WTC11 (cell line): ENCODE measurements at regions not wholly inside any gene's neighbourhood (a gene's known extent, or its start where the extent isn't known, plus 50 kb on each side); places are given as distances from the start of the nearest gene placed in this dataset.

ENCODE experiments used
- ATAC-seq: fragments of 200-7000 bp; cut with Tn5 transposase; 2 replicates; pipeline ENCODE4 v1.10.0; 2021; ENCODE audit warnings: mild to moderate bottlenecking, moderate library complexity
- CTCF ChIA-PET: fragments of 300-600 bp; sonication (Branson Sonifier 250); formaldehyde crosslinking; loops from one replicate; lab custom pipeline; 2021; ENCODE audit warnings: antibody characterized with exemption; lab: Charles Lee
- POLR2A ChIA-PET: fragments of 350-600 bp; sonication (Branson Sonifier 250); formaldehyde crosslinking; loops from one replicate; lab custom pipeline; 2021; ENCODE audit warnings: antibody characterized with exemption; lab: Charles Lee
- DNase-seq: peaks from one replicate; pipeline ENCODE4 v3.0.0; 2021; ENCODE audit warnings: low spot score
- H3K27ac Mint-ChIP-seq: 2 replicates; pipeline ENCODE4 v1.8.0; 2021; ENCODE audit warnings: mixed read lengths
- H3K27me3 Mint-ChIP-seq: 2 replicates; pipeline ENCODE4 v1.8.0; 2021; ENCODE audit warnings: low read depth, mild to moderate bottlenecking, moderate library complexity, mixed read lengths
- H3K36me3 Mint-ChIP-seq: 2 replicates; pipeline ENCODE4 v1.8.0; 2021; ENCODE audit warnings: mixed read lengths
- H3K4me1 Mint-ChIP-seq: 2 replicates; pipeline ENCODE4 v1.8.0; 2022; ENCODE audit warnings: mixed read lengths
- H3K4me3 Mint-ChIP-seq: 2 replicates; pipeline ENCODE4 v1.8.0; 2021; ENCODE audit warnings: mild to moderate bottlenecking, moderate library complexity, mixed read lengths
- H3K9me3 Mint-ChIP-seq: 2 replicates; pipeline ENCODE4 v1.8.0; 2021; ENCODE audit warnings: mixed read lengths
- AR ChIP-seq: fragments of 250-450 bp; sonication (Bioruptor Pico); IDR thresholded peaks from 2 replicates; pipeline ENCODE4 v1.9.0; 2021; ENCODE audit warnings: mild to moderate bottlenecking
- CREM ChIP-seq: sonication (generic); formaldehyde crosslinking; IDR thresholded peaks from 2 replicates; pipeline ENCODE4 v1.8.1; 2022; ENCODE audit warnings: mild to moderate bottlenecking, missing genetic modification reagents, moderate library complexity
- E2F1 ChIP-seq: sonication (generic); formaldehyde crosslinking; IDR thresholded peaks from 2 replicates; pipeline ENCODE4 v1.8.0; 2022; ENCODE audit warnings: mild to moderate bottlenecking, missing genetic modification reagents
- E2F4 ChIP-seq: sonication (generic); formaldehyde crosslinking; IDR thresholded peaks from 2 replicates; pipeline ENCODE4 v1.8.1; 2022; ENCODE audit warnings: low read depth, mild to moderate bottlenecking, moderate library complexity, missing genetic modification reagents, borderline replicate concordance
- EMX1 ChIP-seq: fragments of 250-450 bp; sonication (Bioruptor Pico); IDR thresholded peaks from 2 replicates; pipeline ENCODE4 v1.8.0; 2021; ENCODE audit warnings: mild to moderate bottlenecking
- FOXJ3 ChIP-seq: sonication (generic); formaldehyde crosslinking; IDR thresholded peaks from 2 replicates; pipeline ENCODE4 v1.9.0; 2021; ENCODE audit warnings: missing genetic modification reagents, mild to moderate bottlenecking, borderline replicate concordance
- FOXP1 ChIP-seq: sonication (generic); formaldehyde crosslinking; IDR thresholded peaks from 2 replicates; pipeline ENCODE4 v1.8.0; 2022; ENCODE audit warnings: missing genetic modification reagents, mild to moderate bottlenecking, moderate library complexity, borderline replicate concordance
- GRHL2 ChIP-seq: fragments of 250-450 bp; sonication (Bioruptor Pico); IDR thresholded peaks from 2 replicates; pipeline ENCODE4 v1.8.0; 2022; ENCODE audit warnings: mild to moderate bottlenecking, moderate library complexity; ENCODE audit not compliant: insufficient replicate concordance, severe bottlenecking
- HMGA2 ChIP-seq: fragments of 250-450 bp; sonication (Bioruptor Pico); IDR thresholded peaks from 2 replicates; pipeline ENCODE4 v1.4.0; 2021; ENCODE audit warnings: mild to moderate bottlenecking, moderate library complexity
- IRF2 ChIP-seq: sonication (generic); formaldehyde crosslinking; IDR thresholded peaks from 2 replicates; pipeline ENCODE4 v1.8.0; 2022; ENCODE audit warnings: low read depth, missing genetic modification reagents, borderline replicate concordance
- MAX ChIP-seq: sonication (generic); formaldehyde crosslinking; IDR thresholded peaks from 2 replicates; pipeline ENCODE4 v1.8.0; 2022; ENCODE audit warnings: mild to moderate bottlenecking, missing genetic modification reagents
- MXD4 ChIP-seq: fragments of 250-450 bp; sonication (Bioruptor Pico); IDR thresholded peaks from 2 replicates; pipeline ENCODE4 v1.8.0; 2021; ENCODE audit warnings: mild to moderate bottlenecking, moderate library complexity, borderline replicate concordance
- NFATC4 ChIP-seq: fragments of 250-450 bp; sonication (Bioruptor Pico); IDR thresholded peaks from 2 replicates; pipeline ENCODE4 v1.9.0; 2021; ENCODE audit warnings: mild to moderate bottlenecking
- PRRX2 ChIP-seq: fragments of 250-450 bp; sonication (Bioruptor Pico); IDR thresholded peaks from 2 replicates; pipeline ENCODE4 v1.8.0; 2021; ENCODE audit warnings: mild to moderate bottlenecking
- RELA ChIP-seq: sonication (generic); formaldehyde crosslinking; IDR thresholded peaks from 2 replicates; pipeline ENCODE4 v1.8.1; 2022; ENCODE audit warnings: missing genetic modification reagents, mild to moderate bottlenecking, borderline replicate concordance
- SOX15 ChIP-seq: fragments of 250-450 bp; sonication (Bioruptor Pico); IDR thresholded peaks from 2 replicates; pipeline ENCODE4 v1.9.0; 2021; ENCODE audit warnings: mild to moderate bottlenecking
- SP1 ChIP-seq: sonication (generic); formaldehyde crosslinking; conservative IDR thresholded peaks from 2 replicates; pipeline ENCODE4 v1.8.1; 2022; ENCODE audit warnings: missing genetic modification reagents
- TEAD1 ChIP-seq: sonication (generic); formaldehyde crosslinking; IDR thresholded peaks from 2 replicates; pipeline ENCODE4 v1.8.0; 2022; ENCODE audit warnings: mild to moderate bottlenecking, missing genetic modification reagents
- USF1 ChIP-seq: sonication (generic); formaldehyde crosslinking; IDR thresholded peaks from 2 replicates; pipeline ENCODE4 v1.8.0; 2022; ENCODE audit warnings: mild to moderate bottlenecking, missing genetic modification reagents
- ZNF263 ChIP-seq: sonication (generic); formaldehyde crosslinking; IDR thresholded peaks from 2 replicates; pipeline ENCODE4 v1.8.1; 2022; ENCODE audit warnings: low read depth, mild to moderate bottlenecking, moderate library complexity, missing genetic modification reagents
- ZNF317 ChIP-seq: sonication (generic); formaldehyde crosslinking; IDR thresholded peaks from 2 replicates; pipeline ENCODE4 v1.8.1; 2023; ENCODE audit warnings: low read depth, mild to moderate bottlenecking, moderate library complexity, missing genetic modification reagents, borderline replicate concordance
- ZNF423 ChIP-seq: fragments of 250-450 bp; sonication (Bioruptor Pico); IDR thresholded peaks from 2 replicates; pipeline ENCODE4 v2.1.2; 2022; ENCODE audit warnings: mild to moderate bottlenecking, moderate library complexity
- ZNF671 ChIP-seq: fragments of 250-450 bp; sonication (Bioruptor Pico); IDR thresholded peaks from 2 replicates; pipeline ENCODE4 v1.8.0; 2021; ENCODE audit warnings: mild to moderate bottlenecking
- TF ChIP-seq, protein P1 (sequence below): sonication (generic); formaldehyde crosslinking; IDR thresholded peaks from 2 replicates; pipeline ENCODE4 v1.8.1; 2022; ENCODE audit warnings: mild to moderate bottlenecking, missing genetic modification reagents, moderate library complexity, borderline replicate concordance

DNA sequence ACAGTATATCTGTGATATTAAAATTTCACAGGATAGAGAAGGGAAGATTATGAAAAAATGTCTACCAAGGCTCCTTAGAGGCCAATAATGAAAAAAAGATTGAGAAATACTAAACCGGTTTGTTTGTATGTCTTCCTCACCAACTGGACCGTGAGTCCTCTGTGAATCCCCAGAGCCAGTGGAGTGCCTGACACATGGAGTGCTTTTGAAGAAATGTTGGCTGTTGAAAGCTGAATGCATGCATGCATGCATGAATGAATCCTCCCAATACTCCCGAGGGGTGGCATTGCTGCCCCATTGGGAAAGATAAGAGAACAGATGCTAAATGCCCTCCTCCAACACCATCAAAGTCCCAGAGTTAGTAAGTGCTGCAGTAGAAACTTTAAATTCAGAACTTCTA is 152.7 kb upstream of the SERP2 start (continued):
- TF ChIP-seq HMGA2 (CRISPR knock-in tag) (no peak), MXD4 (CRISPR knock-in tag) (no peak), CREM (CRISPR knock-in tag) (no peak), IRF2 (no peak)
- TF ChIP-seq, all 79 proteins: peak for 0

DNA sequence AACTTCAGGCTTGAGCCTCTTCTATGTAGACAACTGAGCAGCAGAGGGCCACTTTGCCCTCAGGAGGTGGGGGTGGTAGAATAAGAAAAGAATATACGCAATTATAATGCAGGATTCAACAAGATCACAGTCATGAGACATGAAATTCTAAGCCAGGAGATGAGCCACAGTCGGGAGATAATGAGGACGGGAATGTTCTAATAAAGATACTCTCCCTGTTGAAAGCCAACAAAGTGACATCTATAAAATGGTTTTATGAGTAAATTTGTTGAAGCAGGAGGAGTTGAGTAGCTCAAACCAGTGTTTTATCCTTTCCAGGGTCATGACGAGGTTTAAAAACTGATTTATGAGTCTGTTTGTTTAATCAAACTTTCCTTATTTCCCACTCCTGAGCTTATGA is 152.0 kb upstream of the SERP2 start:
- TF ChIP-seq HMGA2 (CRISPR knock-in tag) (no peak), ZNF317 (CRISPR knock-in tag) (no peak), ZNF671 (no peak), ZNF423 (no peak), PRRX2 (CRISPR knock-in tag) (no peak), E2F1 (CRISPR knock-in tag) (no peak), AR (CRISPR knock-in tag) (no peak), FOXP1 (no peak), TEAD1 (CRISPR knock-in tag) (no peak)
- TF ChIP-seq, protein P1, sequence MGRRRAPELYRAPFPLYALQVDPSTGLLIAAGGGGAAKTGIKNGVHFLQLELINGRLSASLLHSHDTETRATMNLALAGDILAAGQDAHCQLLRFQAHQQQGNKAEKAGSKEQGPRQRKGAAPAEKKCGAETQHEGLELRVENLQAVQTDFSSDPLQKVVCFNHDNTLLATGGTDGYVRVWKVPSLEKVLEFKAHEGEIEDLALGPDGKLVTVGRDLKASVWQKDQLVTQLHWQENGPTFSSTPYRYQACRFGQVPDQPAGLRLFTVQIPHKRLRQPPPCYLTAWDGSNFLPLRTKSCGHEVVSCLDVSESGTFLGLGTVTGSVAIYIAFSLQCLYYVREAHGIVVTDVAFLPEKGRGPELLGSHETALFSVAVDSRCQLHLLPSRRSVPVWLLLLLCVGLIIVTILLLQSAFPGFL: no peak
- Mint-ChIP-seq H3K36me3 (no peaks in the 10 kb centered on the region), H3K27me3 (no peaks in the 10 kb centered on the region; the same call in 1 of the 2 replicates), H3K9me3 (peaks cover 6% of the 10 kb centered on the region), H3K27ac (no peak overlapping the region), H3K4me1 (peaks cover 9% of the 10 kb centered on the region), H3K4me3 (no peak overlapping the region)
- POLR2A ChIA-PET: interaction anchor here (1.3 kb wide), 1 partner anchor 215 kb away, joined by 3 read pairs; no protein-coding TSS in a partner anchor
- ATAC-seq (no peak), DNase-seq (no peak)
- CTCF ChIA-PET: no interaction called here

DNA sequence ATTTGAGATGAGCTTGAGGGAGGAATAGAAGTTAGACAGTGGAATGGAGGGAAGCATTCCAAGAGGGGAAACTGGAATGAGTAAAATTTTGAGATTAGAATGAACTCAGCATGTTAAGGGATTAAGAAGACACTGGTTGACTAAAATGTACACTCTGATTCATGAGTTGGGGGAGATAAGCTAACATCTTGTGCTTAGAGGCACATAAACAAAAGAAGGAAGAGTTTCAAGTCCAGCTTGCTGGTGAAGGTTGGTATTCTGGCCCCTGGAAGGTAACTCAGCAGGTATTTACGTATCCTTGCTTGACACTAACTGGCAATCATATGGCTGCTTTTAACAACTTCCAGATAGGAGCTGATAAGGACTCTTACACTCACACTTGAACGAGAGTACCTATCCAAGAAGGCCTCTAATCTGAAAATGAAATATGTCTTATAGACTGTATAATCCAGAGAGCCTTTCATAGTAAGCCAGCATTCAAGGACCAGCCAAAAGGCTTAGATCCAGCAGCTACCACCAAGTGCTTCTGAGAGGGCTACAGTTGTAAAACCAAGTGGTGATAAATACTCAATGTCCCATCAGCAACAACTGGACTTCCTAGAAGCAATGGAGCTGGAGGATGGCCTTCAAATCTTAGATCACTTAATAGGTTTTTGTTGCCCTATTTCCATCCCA is 149.7 kb upstream of the SERP2 start:
- no peaks in the 10 kb centered on the region for H3K36me3 Mint-ChIP-seq
- POLR2A ChIA-PET: no interaction called here
- DNase-seq: no peak
- ATAC-seq: no peak
- H3K27me3 Mint-ChIP-seq: no peaks in the 10 kb centered on the region; the same call in 1 of the 2 replicates
- TF ChIP-seq MAX (CRISPR knock-in tag): no peak
- no peak for TF ChIP-seq SOX15 (CRISPR knock-in tag)
- H3K9me3 Mint-ChIP-seq: peaks cover 6% of the 10 kb centered on the region
- no peak overlapping the region for H3K27ac Mint-ChIP-seq
- H3K4me1 Mint-ChIP-seq: peaks cover 9% of the 10 kb centered on the region
- H3K4me3 Mint-ChIP-seq: no peak overlapping the region
- CTCF ChIA-PET: no interaction called here

GRCh38 chr13:44224450-44225149 is 149.0 kb upstream of the SERP2 start:
- Mint-ChIP-seq H3K9me3 (peaks cover 6% of the 10 kb centered on the region), H3K4me3 (no peak overlapping the region), H3K27me3 (no peaks in the 10 kb centered on the region; the same call in 1 of the 2 replicates), H3K4me1 (peaks cover 9% of the 10 kb centered on the region), H3K36me3 (no peaks in the 10 kb centered on the region), H3K27ac (no peak overlapping the region)
- ChIA-PET CTCF (no interaction called here), POLR2A (no interaction called here)
- ATAC-seq (no peak), DNase-seq (no peak)
- TF ChIP-seq EMX1 (CRISPR knock-in tag): no peak
- TF ChIP-seq NFATC4 (CRISPR knock-in tag): no peak
- TF ChIP-seq SP1 (CRISPR knock-in tag): no peak
- TF ChIP-seq FOXJ3 (CRISPR knock-in tag): no peak
- TF ChIP-seq SOX15 (CRISPR knock-in tag): no peak
- TF ChIP-seq GRHL2: no peak
- TF ChIP-seq E2F4 (CRISPR knock-in tag): no peak
- no peak for TF ChIP-seq ZNF263
- TF ChIP-seq USF1 (CRISPR knock-in tag): no peak
- TF ChIP-seq RELA (CRISPR knock-in tag): no peak
- no peak for TF ChIP-seq ZNF671
